A549 (cell line): ENCODE measurements at regions not wholly inside any gene's neighbourhood (a gene's known extent, or its start where the extent isn't known, plus 50 kb on each side); places are given as distances from the start of the nearest gene placed in this dataset.
A peak's percentile ranks its signal among the peaks of the same experiment; 100 is the strongest.

Source experiments
- ATAC-seq, 2 experiments: fragments of 200-7000 bp in 1 of 2; fragments of >200 bp in 1 of 2; cut with Nextera tagmentation in 1 of 2; cut with Tn5 transposase in 1 of 2; 3 replicates each; pipeline versions ENCODE4 v1.8.0 to v1.9.1; 2018 to 2020; ENCODE audit warnings: mild to moderate bottlenecking in 1 of 2, moderate library complexity in 1 of 2
- CTCF ChIA-PET: fragments of 300-600 bp; sonication (Branson Sonifier 250); formaldehyde crosslinking; extraction: SDS; loops from one replicate; lab custom pipeline; 2021; ENCODE audit warnings: antibody characterized with exemption, inconsistent platforms; lab: Yijun Ruan, JAX
- POLR2A ChIA-PET: fragments of 350-600 bp; formaldehyde crosslinking; extraction: SDS; loops from one replicate; lab custom pipeline; 2021; ENCODE audit warnings: antibody characterized with exemption, inconsistent platforms; lab: Yijun Ruan, JAX
- DNase-seq, 2 experiments: peaks; one replicate each; pipeline versions ENCODE4 v3.0.0 to v3.0.0-alpha.2; 2011 to 2016; ENCODE audit warnings: low read depth in 1 of 2, low spot score in 1 of 2
- FAIRE-seq: peaks from 2 replicates; lab custom pipeline; 2011; peaks lifted over from hg19 to GRCh38; lab: Jason Lieb, UNC
- H3K27ac ChIP-seq, 2 experiments: fragments of >200 bp; sonication (Bioruptor Twin); formaldehyde crosslinking; 3 replicates each; pipeline ENCODE4 v1.5.1; 2016 to 2017
- H3K4me1 ChIP-seq: fragments of >200 bp; sonication (Bioruptor Twin); formaldehyde crosslinking; 3 replicates; pipeline ENCODE4 v1.6.1; 2016
- H3K4me2 ChIP-seq: fragments of >200 bp; sonication (Bioruptor Twin); formaldehyde crosslinking; 3 replicates; pipeline ENCODE4 v1.6.1; 2016
- H3K4me3 ChIP-seq: fragments of >200 bp; sonication (Bioruptor Twin); formaldehyde crosslinking; 3 replicates; pipeline ENCODE4 v1.5.1; 2016
- H3K9me3 ChIP-seq: fragments of >200 bp; sonication (Bioruptor Twin); formaldehyde crosslinking; 3 replicates; pipeline ENCODE4 v1.6.1; 2016
- BCL3 ChIP-seq: fragments of >200 bp; sonication (Bioruptor Twin); formaldehyde crosslinking; IDR thresholded peaks from 3 replicates; pipeline ENCODE4 v1.6.1; 2016
- CBX8 ChIP-seq: fragments of 200-600 bp; sonication (generic); IDR thresholded peaks from 2 replicates; pipeline ENCODE4 v1.6.1; 2016
- CEBPB ChIP-seq, 2 experiments: fragments of >200 bp in 1 of 2; sonication (Bioruptor Twin) in 1 of 2; formaldehyde crosslinking in 1 of 2; IDR thresholded peaks; 2 replicates each; pipeline ENCODE4 v1.6.1; 2012 to 2016
- FOSL2 ChIP-seq, 2 experiments: fragments of 450-650 bp in 1 of 2; fragments of >200 bp in 1 of 2; sonication (Bioruptor Twin) in 1 of 2; formaldehyde crosslinking; IDR thresholded peaks; 2 replicates each; pipeline versions ENCODE4 v1.5.0 to v1.6.1; 2016 to 2020; ENCODE audit warnings: mild to moderate bottlenecking in 1 of 2, moderate library complexity in 1 of 2
- GATA3 ChIP-seq: IDR thresholded peaks from 2 replicates; pipeline ENCODE4 v1.6.1; 2012; ENCODE audit warnings: borderline replicate concordance
- HOXB5 ChIP-seq: fragments of 250-450 bp; sonication (Bioruptor Pico); IDR thresholded peaks from 2 replicates; pipeline ENCODE4 v1.5.0; 2020; ENCODE audit warnings: mild to moderate bottlenecking, moderate library complexity
- MAFK ChIP-seq: fragments of 450-650 bp; IDR thresholded peaks from 2 replicates; pipeline ENCODE4 v1.6.1; 2014; ENCODE audit not compliant: partially characterized antibody
- MAX ChIP-seq: IDR thresholded peaks from 2 replicates; pipeline ENCODE4 v1.6.1; 2012
- MAZ ChIP-seq: fragments of 150-350 bp; IDR thresholded peaks from 2 replicates; pipeline ENCODE4 v1.6.1; 2014; ENCODE audit warnings: antibody characterized with exemption, low read depth, low read length, borderline replicate concordance
- POLR2AphosphoS2 ChIP-seq: conservative IDR thresholded peaks from 2 replicates; pipeline ENCODE4 v1.6.1; 2012; ENCODE audit warnings: low read length, improper control_type of control experiment, inconsistent platforms
- RAD21 ChIP-seq, 2 experiments: fragments of >200 bp in 1 of 2; sonication (Bioruptor Twin) in 1 of 2; formaldehyde crosslinking in 1 of 2; IDR thresholded peaks in 1 of 2; conservative IDR thresholded peaks in 1 of 2; 2 replicates in 1 of 2; 3 replicates in 1 of 2; pipeline ENCODE4 v1.6.1; 2012 to 2018; ENCODE audit warnings: inconsistent platforms in 1 of 2
- RFX5 ChIP-seq: fragments of 450-650 bp; IDR thresholded peaks from 2 replicates; pipeline ENCODE4 v1.7.1; 2014; ENCODE audit warnings: antibody characterized with exemption, mild to moderate bottlenecking, moderate library complexity
- ZFP36 ChIP-seq: fragments of 450-650 bp; IDR thresholded peaks from 2 replicates; pipeline ENCODE4 v1.6.1; 2014; ENCODE audit warnings: borderline replicate concordance; ENCODE audit not compliant: partially characterized antibody
- ZNF302 ChIP-seq: fragments of 250-450 bp; sonication (Bioruptor Pico); IDR thresholded peaks from 2 replicates; pipeline ENCODE4 v1.9.0; 2021; ENCODE audit warnings: inconsistent platforms, mild to moderate bottlenecking, moderate library complexity
- WGBS: methylation state at CpG from one replicate; pipeline ENCODE4 v1.1.6; 2017; ENCODE audit errors: missing lambda C conversion rate; 5-methylcytosine and 5-hydroxymethylcytosine counted together
- TF ChIP-seq, protein P1 (sequence below): fragments of 200-600 bp; sonication (generic); IDR thresholded peaks from 2 replicates; pipeline ENCODE4 v1.6.1; 2016; ENCODE audit warnings: antibody characterized with exemption, mild to moderate bottlenecking, moderate library complexity
- TF ChIP-seq, protein P2 (sequence below): fragments of >200 bp; sonication (Bioruptor Twin); formaldehyde crosslinking; IDR thresholded peaks from 2 replicates; pipeline ENCODE4 v1.6.1; 2016
- TF ChIP-seq, protein P3 (sequence below): fragments of 450-650 bp; IDR thresholded peaks from 2 replicates; pipeline ENCODE4 v1.6.1; 2014; ENCODE audit warnings: antibody characterized with exemption
- TF ChIP-seq, protein P4 (sequence below): fragments of >200 bp; sonication (Bioruptor Twin); formaldehyde crosslinking; IDR thresholded peaks from 3 replicates; pipeline ENCODE4 v1.5.1; 2016

GRCh38 chr6:159506048-159506447, 187.0 kb downstream of the SOD2 start (continued):
- TF ChIP-seq RAD21 (conservative IDR thresholded peaks at IDR 0.05 in 1 of 2, IDR thresholded peaks at IDR 0.05 in 1 of 2), result no peak
- TF ChIP-seq, all 56 proteins: peak for 0

GRCh38 chr6:159505140-159505922, 187.7 kb downstream of the SOD2 start:
- TF ChIP-seq CEBPB (IDR thresholded peaks at IDR 0.05), result no peak
- no peak for TF ChIP-seq BCL3
- no peak for TF ChIP-seq HOXB5
- TF ChIP-seq GATA3, result no peak
- TF ChIP-seq, protein P1, sequence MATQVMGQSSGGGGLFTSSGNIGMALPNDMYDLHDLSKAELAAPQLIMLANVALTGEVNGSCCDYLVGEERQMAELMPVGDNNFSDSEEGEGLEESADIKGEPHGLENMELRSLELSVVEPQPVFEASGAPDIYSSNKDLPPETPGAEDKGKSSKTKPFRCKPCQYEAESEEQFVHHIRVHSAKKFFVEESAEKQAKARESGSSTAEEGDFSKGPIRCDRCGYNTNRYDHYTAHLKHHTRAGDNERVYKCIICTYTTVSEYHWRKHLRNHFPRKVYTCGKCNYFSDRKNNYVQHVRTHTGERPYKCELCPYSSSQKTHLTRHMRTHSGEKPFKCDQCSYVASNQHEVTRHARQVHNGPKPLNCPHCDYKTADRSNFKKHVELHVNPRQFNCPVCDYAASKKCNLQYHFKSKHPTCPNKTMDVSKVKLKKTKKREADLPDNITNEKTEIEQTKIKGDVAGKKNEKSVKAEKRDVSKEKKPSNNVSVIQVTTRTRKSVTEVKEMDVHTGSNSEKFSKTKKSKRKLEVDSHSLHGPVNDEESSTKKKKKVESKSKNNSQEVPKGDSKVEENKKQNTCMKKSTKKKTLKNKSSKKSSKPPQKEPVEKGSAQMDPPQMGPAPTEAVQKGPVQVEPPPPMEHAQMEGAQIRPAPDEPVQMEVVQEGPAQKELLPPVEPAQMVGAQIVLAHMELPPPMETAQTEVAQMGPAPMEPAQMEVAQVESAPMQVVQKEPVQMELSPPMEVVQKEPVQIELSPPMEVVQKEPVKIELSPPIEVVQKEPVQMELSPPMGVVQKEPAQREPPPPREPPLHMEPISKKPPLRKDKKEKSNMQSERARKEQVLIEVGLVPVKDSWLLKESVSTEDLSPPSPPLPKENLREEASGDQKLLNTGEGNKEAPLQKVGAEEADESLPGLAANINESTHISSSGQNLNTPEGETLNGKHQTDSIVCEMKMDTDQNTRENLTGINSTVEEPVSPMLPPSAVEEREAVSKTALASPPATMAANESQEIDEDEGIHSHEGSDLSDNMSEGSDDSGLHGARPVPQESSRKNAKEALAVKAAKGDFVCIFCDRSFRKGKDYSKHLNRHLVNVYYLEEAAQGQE, result no peak
- no peak for TF ChIP-seq CBX8
- no peak for TF ChIP-seq RFX5
- TF ChIP-seq, protein P2, sequence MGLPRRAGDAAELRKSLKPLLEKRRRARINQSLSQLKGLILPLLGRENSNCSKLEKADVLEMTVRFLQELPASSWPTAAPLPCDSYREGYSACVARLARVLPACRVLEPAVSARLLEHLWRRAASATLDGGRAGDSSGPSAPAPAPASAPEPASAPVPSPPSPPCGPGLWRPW, result no peak
- ChIA-PET CTCF (no interaction called here), POLR2A (no interaction called here)
- H3K4me1 ChIP-seq, result no peaks in the 10 kb centered on the region
- DNase-seq (no peak), ATAC-seq (no peak; a peak in 1 of 6 replicates), FAIRE-seq (no peak)
- WGBS, result 26% methylated on average over 9 of the region's 19 CpGs
- no peak overlapping the region for H3K4me3 ChIP-seq
- no peaks in the 10 kb centered on the region for H3K9me3 ChIP-seq
- H3K27ac ChIP-seq, result no peak overlapping the region
- H3K4me2 ChIP-seq, result no peak overlapping the region

DNA sequence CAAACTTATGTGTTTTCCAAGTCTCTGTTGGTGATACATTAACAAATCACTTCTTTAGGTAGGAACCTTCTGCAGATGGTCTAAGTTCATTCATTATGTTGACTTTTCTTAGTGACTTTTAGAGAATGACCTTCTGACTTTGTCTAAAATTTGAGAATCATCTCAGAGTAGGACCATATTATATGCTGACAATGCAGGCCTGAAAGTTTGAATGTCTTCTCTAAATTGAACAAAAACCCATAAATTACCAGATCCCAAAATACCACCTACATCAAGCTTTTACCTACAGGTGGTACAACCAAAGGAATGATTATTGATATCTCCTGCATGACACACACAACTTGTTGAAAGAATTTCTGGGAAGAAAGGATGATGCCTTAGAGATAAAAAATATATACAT, 191.5 kb downstream of the SOD2 start:
- H3K27ac ChIP-seq, result no peak overlapping the region
- no peaks in the 10 kb centered on the region for H3K4me1 ChIP-seq
- 0 out of 3 replicates have a peak, but pooled peaks cover 3% of the 10 kb centered on the region for H3K9me3 ChIP-seq
- CTCF ChIA-PET, result no interaction called here
- POLR2A ChIA-PET, result no interaction called here
- no peak overlapping the region for H3K4me3 ChIP-seq
- FAIRE-seq (no peak), ATAC-seq (no peak), DNase-seq (no peak)
- no peak overlapping the region for H3K4me2 ChIP-seq
- peak; percentile 31 for TF ChIP-seq MAFK
- TF ChIP-seq, protein P3, sequence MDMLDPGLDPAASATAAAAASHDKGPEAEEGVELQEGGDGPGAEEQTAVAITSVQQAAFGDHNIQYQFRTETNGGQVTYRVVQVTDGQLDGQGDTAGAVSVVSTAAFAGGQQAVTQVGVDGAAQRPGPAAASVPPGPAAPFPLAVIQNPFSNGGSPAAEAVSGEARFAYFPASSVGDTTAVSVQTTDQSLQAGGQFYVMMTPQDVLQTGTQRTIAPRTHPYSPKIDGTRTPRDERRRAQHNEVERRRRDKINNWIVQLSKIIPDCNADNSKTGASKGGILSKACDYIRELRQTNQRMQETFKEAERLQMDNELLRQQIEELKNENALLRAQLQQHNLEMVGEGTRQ, result no peak

DNA sequence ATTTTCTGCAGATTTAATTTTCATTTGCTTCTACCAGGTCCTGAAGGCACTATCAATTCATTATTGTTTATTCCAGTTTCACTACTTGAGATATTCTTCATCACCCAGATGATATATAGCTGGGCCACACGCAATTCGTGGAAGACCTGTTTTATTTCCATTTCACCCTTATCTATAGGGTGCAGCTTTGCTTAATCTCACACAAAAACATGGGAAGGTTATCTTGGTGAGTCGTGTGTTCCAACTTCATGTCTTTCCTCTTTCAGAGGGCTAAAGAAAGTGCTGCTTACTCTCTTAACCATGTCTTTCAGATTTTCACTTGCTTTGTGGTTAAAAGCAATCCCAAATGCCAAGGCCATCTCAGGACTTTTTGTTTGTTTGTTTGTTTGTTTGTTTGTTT, 194.0 kb downstream of the SOD2 start:
- Histone ChIP-seq H3K4me3 (no peak overlapping the region), H3K9me3 (0 out of 3 replicates have a peak, but pooled peaks cover 3% of the 10 kb centered on the region), H3K27ac (no peak overlapping the region), H3K4me1 (no peaks in the 10 kb centered on the region), H3K4me2 (no peak overlapping the region)
- FAIRE-seq (no peak), ATAC-seq (no peak), DNase-seq (no peak)
- WGBS, result 0% methylated on average over 3 of the region's 3 CpGs
- ChIA-PET CTCF (interaction anchor here (1.6 kb wide), 1 partner anchor 18 kb away, joined by 3 read pairs; no protein-coding TSS in a partner anchor), POLR2A (no interaction called here)
- TF ChIP-seq, protein P4, sequence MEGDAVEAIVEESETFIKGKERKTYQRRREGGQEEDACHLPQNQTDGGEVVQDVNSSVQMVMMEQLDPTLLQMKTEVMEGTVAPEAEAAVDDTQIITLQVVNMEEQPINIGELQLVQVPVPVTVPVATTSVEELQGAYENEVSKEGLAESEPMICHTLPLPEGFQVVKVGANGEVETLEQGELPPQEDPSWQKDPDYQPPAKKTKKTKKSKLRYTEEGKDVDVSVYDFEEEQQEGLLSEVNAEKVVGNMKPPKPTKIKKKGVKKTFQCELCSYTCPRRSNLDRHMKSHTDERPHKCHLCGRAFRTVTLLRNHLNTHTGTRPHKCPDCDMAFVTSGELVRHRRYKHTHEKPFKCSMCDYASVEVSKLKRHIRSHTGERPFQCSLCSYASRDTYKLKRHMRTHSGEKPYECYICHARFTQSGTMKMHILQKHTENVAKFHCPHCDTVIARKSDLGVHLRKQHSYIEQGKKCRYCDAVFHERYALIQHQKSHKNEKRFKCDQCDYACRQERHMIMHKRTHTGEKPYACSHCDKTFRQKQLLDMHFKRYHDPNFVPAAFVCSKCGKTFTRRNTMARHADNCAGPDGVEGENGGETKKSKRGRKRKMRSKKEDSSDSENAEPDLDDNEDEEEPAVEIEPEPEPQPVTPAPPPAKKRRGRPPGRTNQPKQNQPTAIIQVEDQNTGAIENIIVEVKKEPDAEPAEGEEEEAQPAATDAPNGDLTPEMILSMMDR, result no peak
- TF ChIP-seq, protein P3, result no peak
- TF ChIP-seq MAX (no peak), RAD21 (conservative IDR thresholded peaks at IDR 0.05 in 1 of 2, IDR thresholded peaks at IDR 0.05 in 1 of 2) (no peak), FOSL2 (IDR thresholded peaks at IDR 0.05) (no peak), FOSL2 (CRISPR knock-in tag; IDR thresholded peaks at IDR 0.05) (no peak), ZFP36 (no peak), ZNF302 (CRISPR knock-in tag) (no peak), POLR2AphosphoS2 (no peak), MAZ (no peak)
